ENCODE measurements at regions not wholly inside any gene's neighbourhood (a gene's known extent, or its start where the extent isn't known, plus 50 kb on each side); places are given as distances from the start of the nearest gene placed in this dataset.

- TF ChIP-seq EGR1 (IDR thresholded peaks at IDR 0.05; ENCODE audit: borderline replicate concordance, low read depth, low read length) (no peak), TCF12 (IDR thresholded peaks at IDR 0.05; ENCODE audit: low read depth, low read length) (no peak), KDM1A (IDR thresholded peaks at IDR 0.05; ENCODE audit: borderline replicate concordance, low read length) (no peak)
- TF ChIP-seq, protein P1, sequence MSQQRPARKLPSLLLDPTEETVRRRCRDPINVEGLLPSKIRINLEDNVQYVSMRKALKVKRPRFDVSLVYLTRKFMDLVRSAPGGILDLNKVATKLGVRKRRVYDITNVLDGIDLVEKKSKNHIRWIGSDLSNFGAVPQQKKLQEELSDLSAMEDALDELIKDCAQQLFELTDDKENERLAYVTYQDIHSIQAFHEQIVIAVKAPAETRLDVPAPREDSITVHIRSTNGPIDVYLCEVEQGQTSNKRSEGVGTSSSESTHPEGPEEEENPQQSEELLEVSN (IDR thresholded peaks at IDR 0.05) = no peak
These were observed 110.7 kb upstream of the UQCRFS1 start (continued) for GRCh38 chr19:29323440-29324290.
